HEK293 (cell line): ENCODE measurements at regions not wholly inside any gene's neighbourhood (a gene's known extent, or its start where the extent isn't known, plus 50 kb on each side); places are given as distances from the start of the nearest gene placed in this dataset.

Experiments
- BCL11A ChIP-seq: fragments of 450-650 bp; formaldehyde crosslinking; IDR thresholded peaks from 2 replicates; pipeline ENCODE4 v1.5.1; 2016; ENCODE audit warnings: low read depth, missing biosample characterization, missing genetic modification characterization
- SP2 ChIP-seq: fragments of 450-650 bp; formaldehyde crosslinking; IDR thresholded peaks from 2 replicates; pipeline ENCODE4 v1.5.1; 2016; ENCODE audit warnings: missing biosample characterization, missing genetic modification characterization
- ZNF777 ChIP-seq: fragments of 450-650 bp; formaldehyde crosslinking; IDR thresholded peaks from 2 replicates; pipeline ENCODE4 v1.5.1; 2017; ENCODE audit warnings: missing biosample characterization, missing genetic modification characterization, borderline replicate concordance
- ZNF785 ChIP-seq: fragments of 450-650 bp; formaldehyde crosslinking; IDR thresholded peaks from 2 replicates; pipeline ENCODE4 v1.5.1; 2016; ENCODE audit warnings: missing biosample characterization, missing genetic modification characterization
- TF ChIP-seq, protein P1 (sequence below): fragments of 450-650 bp; formaldehyde crosslinking; IDR thresholded peaks from 2 replicates; pipeline ENCODE4 v1.5.1; 2016; ENCODE audit warnings: missing biosample characterization, missing genetic modification characterization
- TF ChIP-seq, protein P2 (sequence below): fragments of 450-650 bp; formaldehyde crosslinking; IDR thresholded peaks from 2 replicates; pipeline ENCODE4 v1.5.1; 2016; ENCODE audit warnings: missing biosample characterization, missing genetic modification characterization
- TF ChIP-seq, protein P3 (sequence below): fragments of 450-650 bp; formaldehyde crosslinking; IDR thresholded peaks from 2 replicates; pipeline ENCODE4 v1.5.1; 2016; ENCODE audit warnings: missing biosample characterization, missing genetic modification characterization
- TF ChIP-seq, protein P4 (sequence below): fragments of 450-650 bp; formaldehyde crosslinking; IDR thresholded peaks from 2 replicates; pipeline ENCODE4 v1.5.1; 2016; ENCODE audit warnings: missing biosample characterization, missing genetic modification characterization

DNA sequence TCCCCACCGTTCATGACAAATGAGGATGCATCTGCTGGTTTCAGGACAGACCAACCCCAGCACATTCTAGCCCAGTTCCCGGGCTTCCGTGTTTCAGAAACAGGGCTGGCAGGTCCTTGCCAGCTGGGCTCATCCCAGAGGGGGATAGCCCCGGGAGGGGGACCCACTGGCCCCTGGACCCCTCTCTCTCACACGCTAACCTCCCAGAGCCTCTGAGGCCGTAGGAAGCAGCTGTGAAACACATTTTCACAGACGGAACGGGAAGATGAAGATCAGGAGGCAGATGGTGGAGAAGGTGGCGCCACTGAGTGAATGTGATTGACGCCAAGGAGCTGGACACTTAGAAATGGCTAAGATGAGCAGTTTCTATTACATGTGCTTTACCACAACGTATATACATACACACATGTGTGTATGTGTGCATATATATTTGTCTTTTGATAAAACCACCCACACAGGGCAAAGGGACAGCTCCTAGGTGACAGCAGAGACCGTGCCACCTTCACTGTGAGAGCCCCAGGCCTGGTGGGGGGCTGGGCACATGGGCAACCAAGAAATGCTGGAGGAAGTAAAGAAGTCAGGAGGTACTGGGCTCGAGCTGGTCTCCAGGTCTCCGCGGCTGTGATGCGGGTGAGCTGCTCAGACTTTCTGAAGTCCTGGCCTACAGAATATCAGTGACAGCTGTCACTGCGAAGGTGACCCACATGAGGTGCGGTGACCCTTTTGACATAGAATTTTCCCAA lies 168.6 kb upstream of the IQSEC1 start:
- TF ChIP-seq, protein P1, sequence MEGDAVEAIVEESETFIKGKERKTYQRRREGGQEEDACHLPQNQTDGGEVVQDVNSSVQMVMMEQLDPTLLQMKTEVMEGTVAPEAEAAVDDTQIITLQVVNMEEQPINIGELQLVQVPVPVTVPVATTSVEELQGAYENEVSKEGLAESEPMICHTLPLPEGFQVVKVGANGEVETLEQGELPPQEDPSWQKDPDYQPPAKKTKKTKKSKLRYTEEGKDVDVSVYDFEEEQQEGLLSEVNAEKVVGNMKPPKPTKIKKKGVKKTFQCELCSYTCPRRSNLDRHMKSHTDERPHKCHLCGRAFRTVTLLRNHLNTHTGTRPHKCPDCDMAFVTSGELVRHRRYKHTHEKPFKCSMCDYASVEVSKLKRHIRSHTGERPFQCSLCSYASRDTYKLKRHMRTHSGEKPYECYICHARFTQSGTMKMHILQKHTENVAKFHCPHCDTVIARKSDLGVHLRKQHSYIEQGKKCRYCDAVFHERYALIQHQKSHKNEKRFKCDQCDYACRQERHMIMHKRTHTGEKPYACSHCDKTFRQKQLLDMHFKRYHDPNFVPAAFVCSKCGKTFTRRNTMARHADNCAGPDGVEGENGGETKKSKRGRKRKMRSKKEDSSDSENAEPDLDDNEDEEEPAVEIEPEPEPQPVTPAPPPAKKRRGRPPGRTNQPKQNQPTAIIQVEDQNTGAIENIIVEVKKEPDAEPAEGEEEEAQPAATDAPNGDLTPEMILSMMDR (tag by site-specific recombination): no peak
- no peak for TF ChIP-seq ZNF777 (tag by site-specific recombination)
- TF ChIP-seq SP2 (tag by site-specific recombination): no peak
- TF ChIP-seq, protein P2, sequence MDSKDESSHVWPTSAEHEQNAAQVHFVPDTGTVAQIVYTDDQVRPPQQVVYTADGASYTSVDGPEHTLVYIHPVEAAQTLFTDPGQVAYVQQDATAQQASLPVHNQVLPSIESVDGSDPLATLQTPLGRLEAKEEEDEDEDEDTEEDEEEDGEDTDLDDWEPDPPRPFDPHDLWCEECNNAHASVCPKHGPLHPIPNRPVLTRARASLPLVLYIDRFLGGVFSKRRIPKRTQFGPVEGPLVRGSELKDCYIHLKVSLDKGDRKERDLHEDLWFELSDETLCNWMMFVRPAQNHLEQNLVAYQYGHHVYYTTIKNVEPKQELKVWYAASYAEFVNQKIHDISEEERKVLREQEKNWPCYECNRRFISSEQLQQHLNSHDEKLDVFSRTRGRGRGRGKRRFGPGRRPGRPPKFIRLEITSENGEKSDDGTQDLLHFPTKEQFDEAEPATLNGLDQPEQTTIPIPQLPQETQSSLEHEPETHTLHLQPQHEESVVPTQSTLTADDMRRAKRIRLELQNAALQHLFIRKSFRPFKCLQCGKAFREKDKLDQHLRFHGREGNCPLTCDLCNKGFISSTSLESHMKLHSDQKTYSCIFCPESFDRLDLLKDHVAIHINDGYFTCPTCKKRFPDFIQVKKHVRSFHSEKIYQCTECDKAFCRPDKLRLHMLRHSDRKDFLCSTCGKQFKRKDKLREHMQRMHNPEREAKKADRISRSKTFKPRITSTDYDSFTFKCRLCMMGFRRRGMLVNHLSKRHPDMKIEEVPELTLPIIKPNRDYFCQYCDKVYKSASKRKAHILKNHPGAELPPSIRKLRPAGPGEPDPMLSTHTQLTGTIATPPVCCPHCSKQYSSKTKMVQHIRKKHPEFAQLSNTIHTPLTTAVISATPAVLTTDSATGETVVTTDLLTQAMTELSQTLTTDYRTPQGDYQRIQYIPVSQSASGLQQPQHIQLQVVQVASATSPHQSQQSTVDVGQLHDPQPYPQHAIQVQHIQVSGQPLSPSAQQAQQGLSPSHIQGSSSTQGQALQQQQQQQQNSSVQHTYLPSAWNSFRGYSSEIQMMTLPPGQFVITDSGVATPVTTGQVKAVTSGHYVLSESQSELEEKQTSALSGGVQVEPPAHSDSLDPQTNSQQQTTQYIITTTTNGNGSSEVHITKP (tag by site-specific recombination): no peak
- TF ChIP-seq, protein P3, sequence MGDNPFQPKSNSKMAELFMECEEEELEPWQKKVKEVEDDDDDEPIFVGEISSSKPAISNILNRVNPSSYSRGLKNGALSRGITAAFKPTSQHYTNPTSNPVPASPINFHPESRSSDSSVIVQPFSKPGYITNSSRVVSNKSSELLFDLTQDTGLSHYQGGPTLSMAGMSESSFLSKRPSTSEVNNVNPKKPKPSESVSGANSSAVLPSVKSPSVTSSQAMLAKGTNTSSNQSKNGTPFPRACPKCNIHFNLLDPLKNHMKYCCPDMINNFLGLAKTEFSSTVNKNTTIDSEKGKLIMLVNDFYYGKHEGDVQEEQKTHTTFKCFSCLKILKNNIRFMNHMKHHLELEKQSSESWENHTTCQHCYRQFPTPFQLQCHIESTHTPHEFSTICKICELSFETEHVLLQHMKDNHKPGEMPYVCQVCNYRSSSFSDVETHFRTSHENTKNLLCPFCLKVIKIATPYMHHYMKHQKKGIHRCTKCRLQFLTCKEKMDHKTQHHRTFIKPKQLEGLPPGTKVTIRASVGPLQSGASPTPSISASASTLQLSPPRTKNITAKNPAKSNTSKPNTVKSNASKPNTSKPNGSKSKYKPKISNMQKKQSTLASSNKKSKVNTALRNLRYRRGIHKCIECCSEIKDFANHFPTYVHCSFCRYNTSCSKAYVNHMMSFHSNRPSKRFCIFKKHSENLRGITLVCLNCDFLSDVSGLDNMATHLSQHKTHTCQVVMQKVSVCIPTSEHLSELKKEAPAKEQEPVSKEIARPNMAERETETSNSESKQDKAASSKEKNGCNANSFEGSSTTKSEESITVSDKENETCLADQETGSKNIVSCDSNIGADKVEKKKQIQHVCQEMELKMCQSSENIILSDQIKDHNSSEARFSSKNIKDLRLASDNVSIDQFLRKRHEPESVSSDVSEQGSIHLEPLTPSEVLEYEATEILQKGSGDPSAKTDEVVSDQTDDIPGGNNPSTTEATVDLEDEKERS (tag by site-specific recombination): no peak
- TF ChIP-seq, protein P4, sequence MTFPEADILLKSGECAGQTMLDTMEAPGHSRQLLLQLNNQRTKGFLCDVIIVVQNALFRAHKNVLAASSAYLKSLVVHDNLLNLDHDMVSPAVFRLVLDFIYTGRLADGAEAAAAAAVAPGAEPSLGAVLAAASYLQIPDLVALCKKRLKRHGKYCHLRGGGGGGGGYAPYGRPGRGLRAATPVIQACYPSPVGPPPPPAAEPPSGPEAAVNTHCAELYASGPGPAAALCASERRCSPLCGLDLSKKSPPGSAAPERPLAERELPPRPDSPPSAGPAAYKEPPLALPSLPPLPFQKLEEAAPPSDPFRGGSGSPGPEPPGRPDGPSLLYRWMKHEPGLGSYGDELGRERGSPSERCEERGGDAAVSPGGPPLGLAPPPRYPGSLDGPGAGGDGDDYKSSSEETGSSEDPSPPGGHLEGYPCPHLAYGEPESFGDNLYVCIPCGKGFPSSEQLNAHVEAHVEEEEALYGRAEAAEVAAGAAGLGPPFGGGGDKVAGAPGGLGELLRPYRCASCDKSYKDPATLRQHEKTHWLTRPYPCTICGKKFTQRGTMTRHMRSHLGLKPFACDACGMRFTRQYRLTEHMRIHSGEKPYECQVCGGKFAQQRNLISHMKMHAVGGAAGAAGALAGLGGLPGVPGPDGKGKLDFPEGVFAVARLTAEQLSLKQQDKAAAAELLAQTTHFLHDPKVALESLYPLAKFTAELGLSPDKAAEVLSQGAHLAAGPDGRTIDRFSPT (tag by site-specific recombination): no peak
- no peak for TF ChIP-seq ZNF785 (tag by site-specific recombination)
- TF ChIP-seq BCL11A (tag by site-specific recombination): no peak
